ENCODE measurements at regions not wholly inside any gene's neighbourhood (a gene's known extent, or its start where the extent isn't known, plus 50 kb on each side); places are given as distances from the start of the nearest gene placed in this dataset.

GRCh38 chr21:23401278-23401677, 2206.0 kb downstream of the MRPL39 start:
- Histone ChIP-seq H3K36me3 (ENCODE audit: insufficient read depth, low read length) (no peaks in the 10 kb centered on the region), H2AFZ (ENCODE audit: low read depth, low read length) (no peak overlapping the region), H3K4me3 (ENCODE audit: low read depth in 1 of 2, low read length in 2 of 2) (no peak overlapping the region), H3K4me1 (ENCODE audit: insufficient read depth, low read length) (no peaks in the 10 kb centered on the region), H3K27me3 (ENCODE audit: insufficient read depth, low read length, poor library complexity) (no peaks in the 10 kb centered on the region), H3K79me2 (ENCODE audit: insufficient read depth, low read length) (no peaks in the 10 kb centered on the region), H3K4me2 (ENCODE audit: insufficient read depth, low read length) (no peak overlapping the region), H3K9me3 (ENCODE audit: insufficient read depth, low read length, severe bottlenecking) (no peaks in the 10 kb centered on the region), H3K27ac (ENCODE audit: low read length) (no peak overlapping the region), H3K9ac (ENCODE audit: low read depth, low read length) (no peak overlapping the region), H4K20me1 (ENCODE audit: insufficient read depth, low read length) (no peaks in the 10 kb centered on the region)
- TF ChIP-seq CTCF (IDR thresholded peaks at IDR 0.05; ENCODE audit: borderline replicate concordance, extremely low read depth, low read length, poor library complexity, severe bottlenecking) (peak; percentile 60), EZH2 (IDR thresholded peaks at IDR 0.05; ENCODE audit: borderline replicate concordance, low read depth, low read length, severe bottlenecking) (no peak)
- ATAC-seq (ENCODE audit: insufficient read depth, low read depth): 0 out of 3 replicates have a peak, but pooled peaks have one; percentile 44
- no peak for DNase-seq

- TF ChIP-seq CTCF (IDR thresholded peaks at IDR 0.05; ENCODE audit: borderline replicate concordance, extremely low read depth, low read length, poor library complexity, severe bottlenecking) (no peak), EZH2 (IDR thresholded peaks at IDR 0.05; ENCODE audit: borderline replicate concordance, low read depth, low read length, severe bottlenecking) (no peak)
- no peak for ATAC-seq (ENCODE audit: insufficient read depth, low read depth)
- no peak overlapping the region for H3K4me3 ChIP-seq (ENCODE audit: low read depth in 1 of 2, low read length in 2 of 2)
- H2AFZ ChIP-seq (ENCODE audit: low read depth, low read length): no peak overlapping the region
- H3K4me1 ChIP-seq (ENCODE audit: insufficient read depth, low read length): no peaks in the 10 kb centered on the region
- no peak overlapping the region for H3K4me2 ChIP-seq (ENCODE audit: insufficient read depth, low read length)
- H3K9me3 ChIP-seq (ENCODE audit: insufficient read depth, low read length, severe bottlenecking): no peaks in the 10 kb centered on the region
- no peaks in the 10 kb centered on the region for H4K20me1 ChIP-seq (ENCODE audit: insufficient read depth, low read length)
- H3K27me3 ChIP-seq (ENCODE audit: insufficient read depth, low read length, poor library complexity): no peaks in the 10 kb centered on the region
- H3K9ac ChIP-seq (ENCODE audit: low read depth, low read length): no peak overlapping the region
- no peaks in the 10 kb centered on the region for H3K79me2 ChIP-seq (ENCODE audit: insufficient read depth, low read length)
- no peaks in the 10 kb centered on the region for H3K36me3 ChIP-seq (ENCODE audit: insufficient read depth, low read length)
- H3K27ac ChIP-seq (ENCODE audit: low read length): no peak overlapping the region
- no peak for DNase-seq
These were observed 2208.6 kb downstream of the MRPL39 start for GRCh38 chr21:23398726-23399125.

- no peaks in the 10 kb centered on the region for H4K20me1 ChIP-seq (ENCODE audit: insufficient read depth, low read length)
- no peaks in the 10 kb centered on the region for H3K36me3 ChIP-seq (ENCODE audit: insufficient read depth, low read length)
- TF ChIP-seq EZH2 (IDR thresholded peaks at IDR 0.05; ENCODE audit: borderline replicate concordance, low read depth, low read length, severe bottlenecking) (no peak), CTCF (IDR thresholded peaks at IDR 0.05; ENCODE audit: borderline replicate concordance, extremely low read depth, low read length, poor library complexity, severe bottlenecking) (peak; percentile 8)
- no peaks in the 10 kb centered on the region for H3K4me1 ChIP-seq (ENCODE audit: insufficient read depth, low read length)
- ATAC-seq (ENCODE audit: insufficient read depth, low read depth): no peak
- no peak overlapping the region for H3K4me2 ChIP-seq (ENCODE audit: insufficient read depth, low read length)
- no peak for DNase-seq
- H3K4me3 ChIP-seq (ENCODE audit: low read depth in 1 of 2, low read length in 2 of 2): no peak overlapping the region
- H2AFZ ChIP-seq (ENCODE audit: low read depth, low read length): no peak overlapping the region
- no peak overlapping the region for H3K9ac ChIP-seq (ENCODE audit: low read depth, low read length)
- H3K79me2 ChIP-seq (ENCODE audit: insufficient read depth, low read length): no peaks in the 10 kb centered on the region
- H3K9me3 ChIP-seq (ENCODE audit: insufficient read depth, low read length, severe bottlenecking): no peaks in the 10 kb centered on the region
- no peak overlapping the region for H3K27ac ChIP-seq (ENCODE audit: low read length)
- no peaks in the 10 kb centered on the region for H3K27me3 ChIP-seq (ENCODE audit: insufficient read depth, low read length, poor library complexity)
These were observed 2212.8 kb downstream of the MRPL39 start for GRCh38 chr21:23394458-23394857.

GRCh38 chr21:23384679-23385078, 2222.6 kb downstream of the MRPL39 start:
- Histone ChIP-seq H3K9ac (ENCODE audit: low read depth, low read length) (no peak overlapping the region), H3K27me3 (ENCODE audit: insufficient read depth, low read length, poor library complexity) (no peaks in the 10 kb centered on the region), H3K27ac (ENCODE audit: low read length) (no peak overlapping the region), H3K79me2 (ENCODE audit: insufficient read depth, low read length) (no peaks in the 10 kb centered on the region), H2AFZ (ENCODE audit: low read depth, low read length) (no peak overlapping the region), H3K36me3 (ENCODE audit: insufficient read depth, low read length) (no peaks in the 10 kb centered on the region), H3K4me3 (ENCODE audit: low read depth in 1 of 2, low read length in 2 of 2) (no peak overlapping the region), H3K4me1 (ENCODE audit: insufficient read depth, low read length) (no peaks in the 10 kb centered on the region), H4K20me1 (ENCODE audit: insufficient read depth, low read length) (no peaks in the 10 kb centered on the region), H3K4me2 (ENCODE audit: insufficient read depth, low read length) (no peak overlapping the region), H3K9me3 (ENCODE audit: insufficient read depth, low read length, severe bottlenecking) (no peaks in the 10 kb centered on the region)
- DNase-seq (no peak), ATAC-seq (ENCODE audit: insufficient read depth, low read depth) (no peak)
- TF ChIP-seq EZH2 (IDR thresholded peaks at IDR 0.05; ENCODE audit: borderline replicate concordance, low read depth, low read length, severe bottlenecking) (no peak), CTCF (IDR thresholded peaks at IDR 0.05; ENCODE audit: borderline replicate concordance, extremely low read depth, low read length, poor library complexity, severe bottlenecking) (no peak)

All from DND-41 (cell line).